ENCODE measurements at regions not wholly inside any gene's neighbourhood (a gene's known extent, or its start where the extent isn't known, plus 50 kb on each side); places are given as distances from the start of the nearest gene placed in this dataset.

- Histone ChIP-seq H3K9ac (ENCODE audit: insufficient read depth, low read length) (no peak overlapping the region), H3K4me3 (replicated peaks in 1 of 4; ENCODE audit: control extremely low read depth in 1 of 4, insufficient read depth in 1 of 4, low read depth in 3 of 4, low read length in 4 of 4) (no peak overlapping the region), H3K27me3 (ENCODE audit: control insufficient read depth, insufficient read depth, low read length) (no peaks in the 10 kb centered on the region), H4K20me1 (ENCODE audit: control insufficient read depth, extremely low read depth, insufficient read depth, low read length) (no peaks in the 10 kb centered on the region), H2AFZ (ENCODE audit: low read length) (no peak overlapping the region), H3K9me3 (ENCODE audit: control insufficient read depth, insufficient read depth, low read depth, low read length) (no peaks in the 10 kb centered on the region), H3K36me3 (ENCODE audit: control insufficient read depth, insufficient read depth, low read length) (no peaks in the 10 kb centered on the region), H3K79me2 (ENCODE audit: control insufficient read depth, insufficient read depth, low read length) (no peaks in the 10 kb centered on the region), H3K27ac (ENCODE audit: insufficient read depth, low read length) (no peak overlapping the region), H3K4me1 (ENCODE audit: control insufficient read depth, extremely low read depth, insufficient read depth, low read length) (peaks cover 2% of the 10 kb centered on the region), H3K4me2 (ENCODE audit: extremely low read depth, insufficient read depth, low read length) (no peak overlapping the region)
- peak in 1 of 2 donors; percentile 28 for DNase-seq (ENCODE audit: low read depth in 2 of 2)
- TF ChIP-seq CTCF (conservative IDR thresholded peaks at IDR 0.05 in 1 of 2, IDR thresholded peaks at IDR 0.05 in 1 of 2; ENCODE audit: low read depth in 1 of 2, low read length in 2 of 2): no peak
- no peak for TF ChIP-seq EZH2 (IDR thresholded peaks at IDR 0.05; ENCODE audit: low read length, missing control alignments)
Measured at GRCh38 chr10:3393958-3394357, 221.4 kb upstream of the PITRM1 start.

GRCh38 chr10:3391657-3392056 lies 219.1 kb upstream of the PITRM1 start:
- H3K79me2 ChIP-seq (ENCODE audit: control insufficient read depth, insufficient read depth, low read length): no peaks in the 10 kb centered on the region
- H3K4me2 ChIP-seq (ENCODE audit: extremely low read depth, insufficient read depth, low read length): no peak overlapping the region
- no peak overlapping the region for H3K4me3 ChIP-seq (replicated peaks in 1 of 4; ENCODE audit: control extremely low read depth in 1 of 4, insufficient read depth in 1 of 4, low read depth in 3 of 4, low read length in 4 of 4)
- no peak overlapping the region for H2AFZ ChIP-seq (ENCODE audit: low read length)
- H3K36me3 ChIP-seq (ENCODE audit: control insufficient read depth, insufficient read depth, low read length): no peaks in the 10 kb centered on the region
- no peak overlapping the region for H3K27ac ChIP-seq (ENCODE audit: insufficient read depth, low read length)
- no peaks in the 10 kb centered on the region for H3K27me3 ChIP-seq (ENCODE audit: control insufficient read depth, insufficient read depth, low read length)
- H4K20me1 ChIP-seq (ENCODE audit: control insufficient read depth, extremely low read depth, insufficient read depth, low read length): no peaks in the 10 kb centered on the region
- TF ChIP-seq EZH2 (IDR thresholded peaks at IDR 0.05; ENCODE audit: low read length, missing control alignments): no peak
- TF ChIP-seq CTCF (conservative IDR thresholded peaks at IDR 0.05 in 1 of 2, IDR thresholded peaks at IDR 0.05 in 1 of 2; ENCODE audit: low read depth in 1 of 2, low read length in 2 of 2): no peak
- peaks cover 2% of the 10 kb centered on the region for H3K4me1 ChIP-seq (ENCODE audit: control insufficient read depth, extremely low read depth, insufficient read depth, low read length)
- DNase-seq (ENCODE audit: low read depth in 2 of 2): no peak
- H3K9me3 ChIP-seq (ENCODE audit: control insufficient read depth, insufficient read depth, low read depth, low read length): no peaks in the 10 kb centered on the region
- H3K9ac ChIP-seq (ENCODE audit: insufficient read depth, low read length): no peak overlapping the region

- no peak overlapping the region for H3K4me2 ChIP-seq (ENCODE audit: extremely low read depth, insufficient read depth, low read length)
- no peaks in the 10 kb centered on the region for H3K9me3 ChIP-seq (ENCODE audit: control insufficient read depth, insufficient read depth, low read depth, low read length)
- TF ChIP-seq CTCF (conservative IDR thresholded peaks at IDR 0.05 in 1 of 2, IDR thresholded peaks at IDR 0.05 in 1 of 2; ENCODE audit: low read depth in 1 of 2, low read length in 2 of 2) (no peak), EZH2 (IDR thresholded peaks at IDR 0.05; ENCODE audit: low read length, missing control alignments) (no peak)
- no peaks in the 10 kb centered on the region for H3K27me3 ChIP-seq (ENCODE audit: control insufficient read depth, insufficient read depth, low read length)
- no peak overlapping the region for H3K4me3 ChIP-seq (replicated peaks in 1 of 4; ENCODE audit: control extremely low read depth in 1 of 4, insufficient read depth in 1 of 4, low read depth in 3 of 4, low read length in 4 of 4)
- no peak overlapping the region for H3K9ac ChIP-seq (ENCODE audit: insufficient read depth, low read length)
- H2AFZ ChIP-seq (ENCODE audit: low read length): no peak overlapping the region
- peaks cover 2% of the 10 kb centered on the region for H3K4me1 ChIP-seq (ENCODE audit: control insufficient read depth, extremely low read depth, insufficient read depth, low read length)
- H4K20me1 ChIP-seq (ENCODE audit: control insufficient read depth, extremely low read depth, insufficient read depth, low read length): no peaks in the 10 kb centered on the region
- H3K36me3 ChIP-seq (ENCODE audit: control insufficient read depth, insufficient read depth, low read length): no peaks in the 10 kb centered on the region
- H3K79me2 ChIP-seq (ENCODE audit: control insufficient read depth, insufficient read depth, low read length): no peaks in the 10 kb centered on the region
- H3K27ac ChIP-seq (ENCODE audit: insufficient read depth, low read length): no peak overlapping the region
- DNase-seq (ENCODE audit: low read depth in 2 of 2): no peak
Measured at GRCh38 chr10:3389130-3389529, 216.5 kb upstream of the PITRM1 start.
